HEK293T (cell line): ENCODE measurements at regions not wholly inside any gene's neighbourhood (a gene's known extent, or its start where the extent isn't known, plus 50 kb on each side); places are given as distances from the start of the nearest gene placed in this dataset.
A peak's percentile ranks its signal among the peaks of the same experiment; 100 is the strongest.

Source experiments
- CTCF ChIA-PET: fragments of 350-600 bp; formaldehyde crosslinking; extraction: SDS; loops from one replicate; lab custom pipeline; 2021; ENCODE audit warnings: antibody characterized with exemption, inconsistent platforms; lab: Yijun Ruan, JAX
- POLR2A ChIA-PET: fragments of 350-600 bp; formaldehyde crosslinking; extraction: SDS; loops from one replicate; lab custom pipeline; 2020; ENCODE audit warnings: antibody characterized with exemption, inconsistent platforms; lab: Yijun Ruan, JAX
- DNase-seq: peaks from one replicate; pipeline ENCODE4 v3.0.0; 2012; ENCODE audit warnings: mixed read lengths; ENCODE audit errors: extremely low spot score
- ARNT ChIP-seq: fragments of 450-650 bp; IDR thresholded peaks from 2 replicates; pipeline ENCODE4 v1.6.1; 2017; ENCODE audit warnings: mild to moderate bottlenecking
- BHLHE40 ChIP-seq: fragments of 450-650 bp; IDR thresholded peaks from 2 replicates; pipeline ENCODE4 v1.6.1; 2016; ENCODE audit warnings: mild to moderate bottlenecking, moderate library complexity, borderline replicate concordance
- CTBP1 ChIP-seq: fragments of 450-650 bp; IDR thresholded peaks from 2 replicates; pipeline ENCODE4 v1.6.1; 2016; ENCODE audit warnings: borderline replicate concordance
- ELF4 ChIP-seq: fragments of 450-650 bp; IDR thresholded peaks from 2 replicates; pipeline ENCODE4 v1.6.1; 2017; ENCODE audit warnings: antibody characterized with exemption
- FOXA1 ChIP-seq: fragments of 450-650 bp; IDR thresholded peaks from 2 replicates; pipeline ENCODE4 v1.6.1; 2016; ENCODE audit warnings: mild to moderate bottlenecking
- FOXM1 ChIP-seq: fragments of 450-650 bp; IDR thresholded peaks from 2 replicates; pipeline ENCODE4 v1.6.1; 2017; ENCODE audit warnings: mild to moderate bottlenecking, borderline replicate concordance
- HDGF ChIP-seq: fragments of 450-650 bp; IDR thresholded peaks from 2 replicates; pipeline ENCODE4 v1.6.1; 2017; ENCODE audit warnings: antibody characterized with exemption, borderline replicate concordance
- L3MBTL2 ChIP-seq: fragments of 450-650 bp; conservative IDR thresholded peaks from 2 replicates; pipeline ENCODE4 v1.6.1; 2016; ENCODE audit warnings: mild to moderate bottlenecking
- LEF1 ChIP-seq: fragments of 450-650 bp; IDR thresholded peaks from 2 replicates; pipeline ENCODE4 v1.6.1; 2017; ENCODE audit warnings: mild to moderate bottlenecking, borderline replicate concordance
- NFRKB ChIP-seq: fragments of 450-650 bp; IDR thresholded peaks from 2 replicates; pipeline ENCODE4 v1.6.1; 2016; ENCODE audit warnings: mild to moderate bottlenecking, moderate library complexity
- PKNOX1 ChIP-seq: fragments of 450-650 bp; IDR thresholded peaks from 2 replicates; pipeline ENCODE4 v1.6.1; 2016
- SP1 ChIP-seq: fragments of 450-650 bp; IDR thresholded peaks from 2 replicates; pipeline ENCODE4 v1.6.1; 2017
- SUZ12 ChIP-seq: fragments of 450-650 bp; IDR thresholded peaks from 2 replicates; pipeline ENCODE4 v1.6.1; 2016; ENCODE audit warnings: mild to moderate bottlenecking
- TARDBP ChIP-seq: fragments of 450-650 bp; IDR thresholded peaks from 2 replicates; pipeline ENCODE4 v1.6.1; 2016
- ZNF384 ChIP-seq: fragments of 450-650 bp; IDR thresholded peaks from 2 replicates; pipeline ENCODE4 v1.6.1; 2016

- CTCF ChIA-PET: interaction anchor here (1.5 kb wide), 1 partner anchor 15 kb away, joined by 6 read pairs; no protein-coding TSS in a partner anchor
- POLR2A ChIA-PET: no interaction called here
- DNase-seq: no peak
- TF ChIP-seq PKNOX1: no peak
- no peak for TF ChIP-seq ELF4
- no peak for TF ChIP-seq TARDBP
- TF ChIP-seq NFRKB: no peak
- TF ChIP-seq HDGF: no peak
- TF ChIP-seq BHLHE40: no peak
- TF ChIP-seq CTBP1: no peak
- TF ChIP-seq ZNF384: no peak
- TF ChIP-seq L3MBTL2: no peak
- TF ChIP-seq FOXA1: no peak
- TF ChIP-seq ARNT: no peak
- TF ChIP-seq SP1: no peak
- no peak for TF ChIP-seq SUZ12
Observed at GRCh38 chr17:77346765-77347164, 206.0 kb downstream of the SEC14L1 start.

GRCh38 chr17:77347544-77347943, 206.8 kb downstream of the SEC14L1 start:
- ChIA-PET CTCF (interaction anchor here (1.5 kb wide), 1 partner anchor 16 kb away, joined by 6 read pairs; no protein-coding TSS in a partner anchor), POLR2A (no interaction called here)
- DNase-seq: no peak
- TF ChIP-seq TARDBP (no peak), FOXM1 (no peak)

- peak; percentile 3 for DNase-seq
- ChIA-PET CTCF (interaction anchor here (1.6 kb wide), 1 partner anchor 19 kb away, joined by 4 read pairs; no protein-coding TSS in a partner anchor), POLR2A (no interaction called here)
- TF ChIP-seq FOXA1 (no peak), CTBP1 (no peak)
Observed at GRCh38 chr17:77349976-77350830, 209.4 kb downstream of the SEC14L1 start.

GRCh38 chr17:77352441-77352840, 211.7 kb downstream of the SEC14L1 start:
- DNase-seq: no peak
- ChIA-PET CTCF (no interaction called here), POLR2A (no interaction called here)
- TF ChIP-seq FOXA1: no peak
- TF ChIP-seq LEF1: no peak
- TF ChIP-seq ARNT: no peak

- DNase-seq: peak; percentile 3
- TF ChIP-seq ARNT (no peak), LEF1 (no peak), L3MBTL2 (no peak)
- ChIA-PET CTCF (no interaction called here), POLR2A (no interaction called here)
Observed at GRCh38 chr17:77352996-77353395, 212.2 kb downstream of the SEC14L1 start.

- peak; percentile 3 for DNase-seq
- TF ChIP-seq NFRKB (no peak), BHLHE40 (no peak), TARDBP (no peak), CTBP1 (no peak), FOXA1 (no peak), HDGF (no peak), LEF1 (no peak), ARNT (no peak), PKNOX1 (no peak), FOXM1 (no peak)
- CTCF ChIA-PET: no interaction called here
- POLR2A ChIA-PET: no interaction called here
Observed at GRCh38 chr17:77353684-77354419, 213.1 kb downstream of the SEC14L1 start.

GRCh38 chr17:77354420-77354669, 213.6 kb downstream of the SEC14L1 start:
- no peak for TF ChIP-seq SP1
- ChIA-PET POLR2A (no interaction called here), CTCF (no interaction called here)
- DNase-seq: peak; percentile 3
